HepG2 (cell line): ENCODE measurements at regions not wholly inside any gene's neighbourhood (a gene's known extent, or its start where the extent isn't known, plus 50 kb on each side); places are given as distances from the start of the nearest gene placed in this dataset.

Experiments used
- KMT2B ChIP-seq: IDR thresholded peaks from 2 replicates; pipeline ENCODE4 v1.6.1; 2016; ENCODE audit warnings: missing genetic modification reagents, missing compliant biosample characterization
- MAFF ChIP-seq: IDR thresholded peaks from 2 replicates; pipeline ENCODE4 v1.6.1; 2011; ENCODE audit warnings: low read depth, low read length, improper control_type of control experiment
- MEIS2 ChIP-seq: sonication (generic); formaldehyde crosslinking; IDR thresholded peaks from 2 replicates; pipeline ENCODE4 v1.9.0; 2021; ENCODE audit warnings: mild to moderate bottlenecking, missing genetic modification reagents
- RNF2 ChIP-seq: fragments of 450-650 bp; conservative IDR thresholded peaks from 2 replicates; pipeline ENCODE4 v1.6.1; 2016; ENCODE audit warnings: low read depth
- SATB2 ChIP-seq: sonication (generic); formaldehyde crosslinking; IDR thresholded peaks from 2 replicates; pipeline ENCODE4 v1.5.0; 2020; ENCODE audit warnings: missing genetic modification reagents
- THYN1 ChIP-seq: sonication (generic); formaldehyde crosslinking; IDR thresholded peaks from 2 replicates; pipeline ENCODE4 v1.8.1; 2023; ENCODE audit warnings: low read depth, mild to moderate bottlenecking, moderate library complexity, missing genetic modification reagents, borderline replicate concordance
- ZFP37 ChIP-seq: sonication (generic); formaldehyde crosslinking; IDR thresholded peaks from 2 replicates; pipeline ENCODE4 v1.4.0; 2020; ENCODE audit warnings: missing genetic modification reagents, borderline replicate concordance
- ZNF430 ChIP-seq: sonication (generic); formaldehyde crosslinking; IDR thresholded peaks from 2 replicates; pipeline ENCODE4 v1.9.0; 2021; ENCODE audit warnings: mild to moderate bottlenecking, missing genetic modification reagents
- TF ChIP-seq, protein P1 (sequence below): sonication (generic); formaldehyde crosslinking; IDR thresholded peaks from 2 replicates; pipeline ENCODE4 v1.5.0; 2020; ENCODE audit warnings: mild to moderate bottlenecking, missing genetic modification reagents, moderate library complexity

DNA sequence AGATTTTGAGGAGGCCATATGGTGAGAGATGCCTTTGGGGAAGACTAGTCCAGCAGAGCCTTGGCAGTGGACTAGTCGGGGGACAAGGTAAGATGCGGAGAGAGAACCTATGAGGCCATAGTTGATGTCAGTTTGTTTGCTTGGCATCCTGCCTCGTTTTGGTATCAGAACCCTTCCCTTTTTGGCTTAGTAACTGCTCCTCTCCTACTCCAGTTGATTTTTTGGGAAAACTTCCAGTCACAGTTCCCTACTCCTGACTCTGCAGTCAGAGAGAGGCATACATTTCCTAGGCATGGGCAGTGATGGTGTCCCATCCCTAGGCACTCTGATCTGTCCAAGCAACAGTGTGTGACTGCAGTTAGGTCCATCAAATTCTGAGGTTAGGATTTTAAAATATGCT lies 398.3 kb downstream of the AEBP2 start:
- TF ChIP-seq KMT2B (CRISPR knock-in tag) (no peak), MEIS2 (no peak), ZFP37 (CRISPR knock-in tag) (no peak), ZNF430 (CRISPR knock-in tag) (no peak), RNF2 (no peak), THYN1 (CRISPR knock-in tag) (no peak), SATB2 (CRISPR knock-in tag) (no peak), MAFF (no peak)
- TF ChIP-seq, protein P1, sequence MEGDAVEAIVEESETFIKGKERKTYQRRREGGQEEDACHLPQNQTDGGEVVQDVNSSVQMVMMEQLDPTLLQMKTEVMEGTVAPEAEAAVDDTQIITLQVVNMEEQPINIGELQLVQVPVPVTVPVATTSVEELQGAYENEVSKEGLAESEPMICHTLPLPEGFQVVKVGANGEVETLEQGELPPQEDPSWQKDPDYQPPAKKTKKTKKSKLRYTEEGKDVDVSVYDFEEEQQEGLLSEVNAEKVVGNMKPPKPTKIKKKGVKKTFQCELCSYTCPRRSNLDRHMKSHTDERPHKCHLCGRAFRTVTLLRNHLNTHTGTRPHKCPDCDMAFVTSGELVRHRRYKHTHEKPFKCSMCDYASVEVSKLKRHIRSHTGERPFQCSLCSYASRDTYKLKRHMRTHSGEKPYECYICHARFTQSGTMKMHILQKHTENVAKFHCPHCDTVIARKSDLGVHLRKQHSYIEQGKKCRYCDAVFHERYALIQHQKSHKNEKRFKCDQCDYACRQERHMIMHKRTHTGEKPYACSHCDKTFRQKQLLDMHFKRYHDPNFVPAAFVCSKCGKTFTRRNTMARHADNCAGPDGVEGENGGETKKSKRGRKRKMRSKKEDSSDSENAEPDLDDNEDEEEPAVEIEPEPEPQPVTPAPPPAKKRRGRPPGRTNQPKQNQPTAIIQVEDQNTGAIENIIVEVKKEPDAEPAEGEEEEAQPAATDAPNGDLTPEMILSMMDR (CRISPR knock-in tag): no peak
